NCI-H526 treated with DMSO at 0.1 percent for 48 hours (cell line): ENCODE measurements at regions not wholly inside any gene's neighbourhood (a gene's known extent, or its start where the extent isn't known, plus 50 kb on each side); places are given as distances from the start of the nearest gene placed in this dataset.

Experiments used
- DNase-seq: peaks from one replicate; lab custom pipeline; 2025; lab: John Stamatoyannopoulos, UW

DNA sequence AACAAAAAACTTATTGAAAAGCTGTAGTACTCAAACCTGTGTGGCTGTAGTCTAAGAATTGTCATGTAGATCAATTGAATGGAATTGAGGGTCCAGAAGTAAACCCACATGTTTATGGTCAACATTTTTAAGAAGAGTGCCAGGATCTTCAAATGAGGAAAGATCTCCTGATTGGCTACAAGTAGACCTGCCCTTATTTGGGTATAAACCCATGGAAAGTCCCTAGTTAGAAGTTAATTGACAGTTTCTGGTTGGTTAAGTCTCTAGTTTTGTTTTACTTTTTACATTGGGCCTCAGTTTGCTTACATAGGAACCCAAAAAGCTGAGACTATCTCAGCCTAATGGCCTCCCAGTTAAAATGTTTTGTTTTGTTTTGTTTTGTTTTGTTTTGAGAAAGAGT lies 91.9 kb upstream of the RESF1 start:
- no peak for DNase-seq

- no peak for DNase-seq
Measured at GRCh38 chr12:31866523-31866922, 92.7 kb upstream of the RESF1 start.

DNA sequence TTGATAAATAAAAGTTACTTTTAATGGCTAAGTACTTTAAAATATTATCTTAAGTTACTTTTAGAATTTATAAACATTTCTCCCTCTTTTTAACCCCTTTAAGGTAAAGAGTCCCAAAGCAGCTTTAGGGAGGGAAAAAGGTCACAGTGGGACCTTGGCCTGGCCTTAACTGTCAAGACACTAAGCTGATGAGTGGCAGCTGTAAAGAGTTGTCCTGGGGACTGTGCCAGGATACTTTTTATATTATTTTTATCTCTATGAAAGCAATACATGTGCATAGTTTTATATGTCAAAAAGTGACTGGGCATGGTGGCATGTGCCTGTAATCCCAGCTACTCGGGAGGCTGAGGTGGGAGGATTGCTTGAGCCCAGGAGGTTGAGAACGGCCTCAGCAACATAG lies 94.2 kb upstream of the RESF1 start:
- no peak for DNase-seq

- no peak for DNase-seq
Measured at GRCh38 chr12:31861360-31861759, 97.9 kb upstream of the RESF1 start.

DNA sequence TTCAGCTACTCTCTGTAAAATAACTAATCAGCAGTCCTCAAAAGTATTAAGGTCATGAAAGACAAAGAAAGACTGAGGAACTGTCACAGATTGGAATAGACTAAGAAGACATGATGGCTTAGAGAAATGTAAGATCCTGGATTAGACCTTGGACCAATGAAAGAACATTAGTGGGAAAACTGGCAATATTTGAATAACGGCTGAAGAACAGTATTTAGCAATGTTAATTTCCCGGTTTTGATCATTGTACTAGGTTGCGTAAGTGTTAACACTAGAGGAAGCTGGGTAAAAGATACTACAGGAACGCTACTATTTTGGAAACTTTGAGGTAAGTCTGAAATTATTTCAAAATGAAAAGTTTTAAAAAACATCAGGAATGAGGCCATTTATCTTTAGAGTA lies 98.8 kb upstream of the RESF1 start:
- DNase-seq, result no peak

DNA sequence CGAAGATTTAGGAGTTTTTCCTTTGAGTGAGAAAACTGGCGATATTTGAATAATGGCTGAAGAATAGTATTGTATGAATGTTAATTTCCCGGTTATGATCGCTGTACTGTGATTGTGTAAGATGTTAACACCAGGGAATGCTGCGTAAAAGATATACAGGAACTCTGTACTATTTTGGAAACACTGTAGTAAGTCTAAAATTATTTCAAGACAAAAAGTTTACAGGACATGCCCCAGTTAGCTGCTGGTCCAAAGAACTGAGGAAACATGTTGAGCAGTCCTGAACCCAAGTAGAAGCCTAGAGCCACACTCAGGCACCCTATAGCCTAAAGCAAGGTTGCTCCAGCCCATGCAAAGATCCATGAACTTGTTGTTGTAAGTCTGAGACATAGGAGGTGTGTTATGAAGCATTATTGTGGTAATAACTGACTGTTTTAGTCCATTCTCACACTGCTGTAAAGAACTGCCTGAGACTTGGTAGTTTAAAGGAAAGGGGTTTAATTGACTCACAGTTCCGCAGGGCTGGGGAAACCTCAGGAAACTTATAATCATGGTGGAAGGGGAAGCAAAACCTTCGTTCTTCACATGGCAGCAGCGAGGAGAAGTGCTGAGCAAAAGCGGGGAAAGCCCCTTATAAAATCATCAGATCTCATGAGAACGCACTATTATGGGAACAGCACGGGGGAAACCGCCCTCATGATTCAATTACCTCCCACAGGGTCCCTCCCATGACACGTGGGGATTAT lies 99.8 kb upstream of the RESF1 start:
- no peak for DNase-seq

DNA sequence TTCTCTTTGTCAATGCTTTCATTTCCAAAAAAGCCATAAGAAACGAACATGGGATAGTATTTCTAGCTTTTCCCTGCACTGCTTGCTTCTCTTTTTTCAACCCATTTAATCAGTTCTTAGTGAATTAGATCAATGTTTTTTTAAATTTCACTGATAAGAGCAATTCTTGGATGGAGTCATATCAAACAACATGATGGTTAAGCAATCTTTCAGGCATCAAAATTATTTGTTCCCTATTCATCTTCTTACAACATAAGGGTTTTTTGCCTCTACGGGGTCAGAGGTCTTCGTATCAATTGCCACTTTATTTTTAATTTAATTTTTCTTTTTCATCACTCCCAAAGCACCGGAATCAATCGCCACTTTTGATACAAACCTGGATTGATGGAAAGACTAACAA lies 103.8 kb upstream of the RESF1 start:
- DNase-seq, result no peak

DNA sequence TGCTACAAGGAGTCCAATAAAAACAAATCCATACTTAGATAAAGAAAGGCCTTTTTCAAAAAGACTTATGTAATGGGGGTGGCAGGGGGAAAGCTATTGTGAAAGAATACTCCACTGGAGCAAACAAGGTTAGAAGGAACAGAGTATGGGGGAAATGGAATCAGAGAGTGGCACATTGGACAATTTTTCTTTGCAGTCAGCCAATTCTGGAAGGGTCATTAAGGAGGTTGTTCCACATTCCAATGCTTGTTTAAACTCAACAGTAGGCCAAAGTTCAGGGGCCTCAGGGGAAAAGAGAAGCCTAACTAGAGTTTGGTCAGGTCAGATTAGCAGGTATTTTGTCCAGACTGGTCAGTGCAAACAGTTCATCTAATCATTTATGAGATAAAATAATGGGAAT lies 105.2 kb upstream of the RESF1 start:
- no peak for DNase-seq

- no peak for DNase-seq
Measured at GRCh38 chr12:31853520-31853919, 105.7 kb upstream of the RESF1 start.

- no peak for DNase-seq
Measured at GRCh38 chr12:31850268-31850667, 108.9 kb upstream of the RESF1 start.

DNA sequence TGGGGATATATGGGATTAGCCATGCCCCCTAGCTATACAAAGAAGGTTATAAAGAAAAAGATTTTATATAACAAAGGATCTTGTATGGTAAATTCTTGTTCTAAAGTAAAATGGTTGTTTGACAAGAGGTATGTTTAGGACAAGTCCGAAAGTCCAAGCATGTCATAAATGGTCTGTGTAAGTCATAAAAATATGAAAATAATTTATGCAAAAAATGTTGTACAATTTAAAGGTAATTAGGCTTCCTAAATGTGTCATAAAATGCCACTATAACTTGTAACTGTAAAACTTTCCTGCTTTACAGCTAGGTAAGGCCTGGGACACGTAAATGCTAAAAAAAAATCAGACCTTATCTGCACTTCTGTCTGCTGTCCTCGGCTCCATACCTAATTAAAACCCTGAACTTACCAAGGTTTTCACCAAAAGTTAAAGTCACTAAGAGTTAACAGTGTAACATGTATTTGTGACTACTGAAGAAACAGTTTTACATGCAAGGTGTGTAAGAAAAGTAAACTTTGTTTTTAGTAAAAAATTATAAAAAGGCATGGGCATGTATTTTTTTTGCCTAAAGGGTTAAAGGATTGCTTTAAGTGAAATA lies 110.0 kb upstream of the RESF1 start:
- DNase-seq, result no peak

- DNase-seq, result no peak
Measured at GRCh38 chr12:31846405-31846804, 112.8 kb upstream of the RESF1 start.

- DNase-seq, result no peak
Measured at GRCh38 chr12:31845613-31846322, 113.4 kb upstream of the RESF1 start.

GRCh38 chr12:31843398-31844095 lies 114.7 kb upstream of the AMN1 start:
- DNase-seq, result no peak

DNA sequence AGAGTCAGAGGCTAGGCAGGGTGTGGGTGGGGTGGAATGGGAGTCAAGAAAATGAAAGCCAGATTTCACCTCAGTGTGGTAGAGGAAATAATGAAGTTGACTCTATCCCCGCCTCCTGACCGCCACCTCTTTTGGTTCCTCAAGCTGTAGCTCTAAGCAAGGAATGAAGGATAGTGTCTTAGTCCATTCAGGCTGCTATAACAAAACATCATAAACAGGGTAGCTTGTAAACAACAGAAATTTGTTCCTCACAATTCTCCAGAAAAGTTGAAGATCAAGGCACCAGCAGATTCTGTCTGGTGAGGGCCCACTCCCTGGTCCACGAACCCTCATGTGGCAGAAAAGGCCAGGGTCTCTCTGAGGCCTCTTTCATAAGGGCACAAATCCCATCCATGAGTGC lies 109.1 kb upstream of the AMN1 start:
- DNase-seq, result no peak

DNA sequence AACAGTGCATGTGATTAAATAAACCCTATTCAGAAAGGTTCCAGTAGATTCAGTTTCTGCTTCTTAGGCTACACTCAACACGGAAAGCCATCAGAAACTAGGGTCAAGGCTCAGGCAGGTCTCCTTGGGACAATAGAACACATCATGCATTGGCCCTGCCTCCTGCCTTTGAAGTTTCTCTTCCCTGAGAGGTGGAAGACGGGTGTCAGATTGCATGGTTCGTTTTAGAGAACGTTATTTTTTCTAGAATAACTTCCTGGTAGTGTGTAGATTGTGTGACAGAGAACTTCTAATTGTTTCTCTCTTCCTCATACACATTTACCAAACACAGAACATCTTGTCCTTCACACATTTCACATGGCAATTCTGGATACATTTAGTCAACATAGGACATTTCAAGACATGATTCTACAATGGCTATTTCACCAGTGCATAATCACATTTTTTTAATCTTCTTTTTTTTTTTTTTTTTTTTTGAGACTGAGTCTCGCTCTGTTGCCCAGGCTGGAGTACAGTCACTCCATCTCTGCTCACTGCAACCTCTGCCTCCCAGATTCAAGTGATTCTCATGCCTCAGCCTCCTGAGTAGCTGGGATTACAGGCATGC lies 106.6 kb upstream of the AMN1 start:
- no peak for DNase-seq

DNA sequence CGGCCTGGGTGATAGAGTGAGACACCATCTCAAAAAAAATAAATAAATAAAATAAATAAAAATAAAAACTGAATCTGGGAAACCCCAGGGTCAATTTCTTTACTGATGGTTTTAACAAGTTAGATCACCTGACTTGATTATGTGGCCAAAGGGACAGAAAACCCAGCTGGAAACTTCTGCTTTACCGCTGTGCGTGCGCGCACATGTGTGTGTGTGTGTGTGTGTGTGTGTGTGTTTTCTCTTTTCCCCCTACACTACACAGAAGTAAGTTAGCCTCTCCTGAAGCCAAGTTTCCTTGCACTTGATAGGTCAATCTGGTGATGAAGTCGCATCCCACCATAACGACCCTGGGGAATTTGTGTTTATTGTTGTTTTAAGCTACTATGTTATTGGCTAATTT lies 105.3 kb upstream of the AMN1 start:
- DNase-seq, result no peak

GRCh38 chr12:31832740-31833729 lies 104.2 kb upstream of the AMN1 start:
- no peak for DNase-seq

DNA sequence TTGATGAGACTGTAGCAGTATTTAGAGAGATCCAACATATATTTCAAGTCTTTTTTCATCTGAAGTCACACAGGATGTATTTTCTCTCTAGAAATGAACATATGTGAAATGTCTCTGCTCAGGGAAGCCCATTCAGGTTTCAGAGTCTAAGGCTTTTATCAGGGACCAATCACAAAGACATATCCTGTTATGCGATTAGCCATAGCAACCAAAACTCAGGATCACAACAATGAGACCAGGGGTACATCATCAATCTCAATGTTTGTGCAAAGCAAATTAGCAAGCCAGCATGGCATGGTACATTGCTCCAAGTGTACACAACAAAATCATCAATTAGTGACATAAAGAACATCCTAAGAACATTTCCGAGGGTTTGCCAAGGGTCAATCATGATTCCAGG lies 99.2 kb upstream of the AMN1 start:
- no peak for DNase-seq

- no peak for DNase-seq
Measured at GRCh38 chr12:31822761-31823160, 93.9 kb upstream of the AMN1 start.

DNA sequence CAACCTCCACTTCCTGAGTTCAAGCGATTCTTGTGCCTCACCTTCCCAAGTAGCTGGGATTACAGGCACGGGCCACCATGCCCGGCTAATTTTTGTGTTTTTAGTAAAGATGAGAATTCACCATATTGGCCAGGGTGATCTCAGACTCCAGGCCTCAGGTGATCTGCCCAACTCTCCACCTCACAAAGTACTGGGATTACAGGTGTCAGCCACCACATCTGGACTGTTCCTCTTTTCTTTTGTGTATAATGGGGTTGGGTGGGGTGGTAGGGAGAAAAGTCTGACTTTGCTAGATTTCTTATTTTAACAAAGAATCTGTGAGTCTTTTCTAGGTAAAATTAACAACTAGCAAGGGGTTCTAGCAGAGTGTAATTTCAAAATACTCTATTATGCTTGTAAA lies 92.7 kb upstream of the AMN1 start:
- DNase-seq, result no peak
